HEK293T (cell line): ENCODE measurements at regions not wholly inside any gene's neighbourhood (a gene's known extent, or its start where the extent isn't known, plus 50 kb on each side); places are given as distances from the start of the nearest gene placed in this dataset.

Source experiments
- BHLHE40 ChIP-seq: fragments of 450-650 bp; IDR thresholded peaks from 2 replicates; pipeline ENCODE4 v1.6.1; 2016; ENCODE audit warnings: mild to moderate bottlenecking, moderate library complexity, borderline replicate concordance
- CTBP1 ChIP-seq: fragments of 450-650 bp; IDR thresholded peaks from 2 replicates; pipeline ENCODE4 v1.6.1; 2016; ENCODE audit warnings: borderline replicate concordance
- FOXA1 ChIP-seq: fragments of 450-650 bp; IDR thresholded peaks from 2 replicates; pipeline ENCODE4 v1.6.1; 2016; ENCODE audit warnings: mild to moderate bottlenecking
- FOXK2 ChIP-seq: fragments of 450-650 bp; IDR thresholded peaks from 2 replicates; pipeline ENCODE4 v1.6.1; 2016; ENCODE audit warnings: mild to moderate bottlenecking
- FOXM1 ChIP-seq: fragments of 450-650 bp; IDR thresholded peaks from 2 replicates; pipeline ENCODE4 v1.6.1; 2017; ENCODE audit warnings: mild to moderate bottlenecking, borderline replicate concordance
- NFRKB ChIP-seq: fragments of 450-650 bp; IDR thresholded peaks from 2 replicates; pipeline ENCODE4 v1.6.1; 2016; ENCODE audit warnings: mild to moderate bottlenecking, moderate library complexity
- SP1 ChIP-seq: fragments of 450-650 bp; IDR thresholded peaks from 2 replicates; pipeline ENCODE4 v1.6.1; 2017
- SUZ12 ChIP-seq: fragments of 450-650 bp; IDR thresholded peaks from 2 replicates; pipeline ENCODE4 v1.6.1; 2016; ENCODE audit warnings: mild to moderate bottlenecking
- ZNF384 ChIP-seq: fragments of 450-650 bp; IDR thresholded peaks from 2 replicates; pipeline ENCODE4 v1.6.1; 2016
- TF ChIP-seq, protein P1 (sequence below): fragments of 450-650 bp; IDR thresholded peaks from 2 replicates; pipeline ENCODE4 v1.6.1; 2016

DNA sequence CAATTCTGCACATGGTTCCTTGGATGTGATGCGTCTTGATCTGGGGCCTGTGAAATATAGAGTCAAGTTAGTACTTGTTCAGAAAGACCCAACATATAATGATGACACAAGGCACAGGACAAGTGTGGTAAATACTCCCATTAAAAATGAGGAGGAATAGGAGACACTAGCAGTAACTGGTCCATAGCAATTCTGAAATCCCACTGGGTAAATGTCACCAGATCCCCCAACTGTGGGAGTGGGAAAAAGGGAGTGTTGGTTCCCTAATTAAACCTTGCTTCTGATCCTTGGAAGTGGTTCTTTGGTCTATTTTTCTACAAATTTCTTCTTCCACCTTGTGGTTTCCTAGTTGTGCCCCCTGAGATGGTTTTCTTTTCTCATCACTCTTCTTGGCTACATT is 62.5 kb upstream of the NRP1 start:
- no peak for TF ChIP-seq NFRKB
- TF ChIP-seq ZNF384: no peak
- TF ChIP-seq SUZ12: no peak
- TF ChIP-seq FOXK2: no peak
- TF ChIP-seq BHLHE40: no peak
- TF ChIP-seq FOXM1: no peak
- no peak for TF ChIP-seq SP1
- no peak for TF ChIP-seq FOXA1
- no peak for TF ChIP-seq CTBP1
- TF ChIP-seq, protein P1, sequence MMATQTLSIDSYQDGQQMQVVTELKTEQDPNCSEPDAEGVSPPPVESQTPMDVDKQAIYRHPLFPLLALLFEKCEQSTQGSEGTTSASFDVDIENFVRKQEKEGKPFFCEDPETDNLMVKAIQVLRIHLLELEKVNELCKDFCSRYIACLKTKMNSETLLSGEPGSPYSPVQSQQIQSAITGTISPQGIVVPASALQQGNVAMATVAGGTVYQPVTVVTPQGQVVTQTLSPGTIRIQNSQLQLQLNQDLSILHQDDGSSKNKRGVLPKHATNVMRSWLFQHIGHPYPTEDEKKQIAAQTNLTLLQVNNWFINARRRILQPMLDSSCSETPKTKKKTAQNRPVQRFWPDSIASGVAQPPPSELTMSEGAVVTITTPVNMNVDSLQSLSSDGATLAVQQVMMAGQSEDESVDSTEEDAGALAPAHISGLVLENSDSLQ: no peak
